ENCODE measurements at regions not wholly inside any gene's neighbourhood (a gene's known extent, or its start where the extent isn't known, plus 50 kb on each side); places are given as distances from the start of the nearest gene placed in this dataset.

GRCh38 chr12:84660139-84660538, 252.5 kb downstream of the SLC6A15 start:
- TF ChIP-seq FOXP2 (optimal IDR thresholded peaks at IDR 0.05; ENCODE audit: control extremely low read depth, extremely low read length, insufficient read depth) (no peak), POLR2AphosphoS5 (IDR thresholded peaks at IDR 0.05; ENCODE audit: borderline replicate concordance, low read depth, low read length) (no peak)
